ENCODE measurements at regions not wholly inside any gene's neighbourhood (a gene's known extent, or its start where the extent isn't known, plus 50 kb on each side); places are given as distances from the start of the nearest gene placed in this dataset.

DNA sequence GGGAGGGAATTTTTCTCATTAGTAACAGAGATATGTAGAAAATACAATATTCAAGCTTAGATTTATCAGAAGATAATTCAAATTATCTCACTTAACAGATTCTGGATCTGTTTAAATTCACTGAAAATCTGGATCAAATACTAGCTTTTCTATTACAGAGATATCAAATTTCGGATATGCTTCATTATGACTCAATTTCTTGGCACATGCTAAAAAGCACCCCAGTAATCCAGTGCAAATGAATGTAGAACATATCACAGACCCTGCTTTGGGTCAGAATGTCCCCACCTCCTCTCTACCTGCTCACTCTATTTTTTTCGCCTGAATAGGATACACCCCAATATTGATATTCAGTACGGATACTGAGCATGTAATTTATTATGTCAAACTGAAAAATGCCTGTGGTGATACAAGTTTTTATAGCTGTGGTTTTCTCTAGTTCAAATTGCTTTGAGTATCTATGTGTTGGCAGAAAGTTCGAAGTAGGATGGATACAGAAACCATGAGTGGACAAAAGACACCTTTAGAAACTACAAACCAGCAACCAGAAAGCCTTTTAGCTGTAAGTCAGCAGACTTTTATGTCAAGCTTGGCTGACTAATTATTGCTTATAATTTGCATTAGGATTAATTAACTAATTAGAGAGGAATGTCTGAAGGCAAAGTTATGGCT, 290.0 kb downstream of the TFAP2B start:
- TF ChIP-seq, protein P1, sequence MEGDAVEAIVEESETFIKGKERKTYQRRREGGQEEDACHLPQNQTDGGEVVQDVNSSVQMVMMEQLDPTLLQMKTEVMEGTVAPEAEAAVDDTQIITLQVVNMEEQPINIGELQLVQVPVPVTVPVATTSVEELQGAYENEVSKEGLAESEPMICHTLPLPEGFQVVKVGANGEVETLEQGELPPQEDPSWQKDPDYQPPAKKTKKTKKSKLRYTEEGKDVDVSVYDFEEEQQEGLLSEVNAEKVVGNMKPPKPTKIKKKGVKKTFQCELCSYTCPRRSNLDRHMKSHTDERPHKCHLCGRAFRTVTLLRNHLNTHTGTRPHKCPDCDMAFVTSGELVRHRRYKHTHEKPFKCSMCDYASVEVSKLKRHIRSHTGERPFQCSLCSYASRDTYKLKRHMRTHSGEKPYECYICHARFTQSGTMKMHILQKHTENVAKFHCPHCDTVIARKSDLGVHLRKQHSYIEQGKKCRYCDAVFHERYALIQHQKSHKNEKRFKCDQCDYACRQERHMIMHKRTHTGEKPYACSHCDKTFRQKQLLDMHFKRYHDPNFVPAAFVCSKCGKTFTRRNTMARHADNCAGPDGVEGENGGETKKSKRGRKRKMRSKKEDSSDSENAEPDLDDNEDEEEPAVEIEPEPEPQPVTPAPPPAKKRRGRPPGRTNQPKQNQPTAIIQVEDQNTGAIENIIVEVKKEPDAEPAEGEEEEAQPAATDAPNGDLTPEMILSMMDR (IDR thresholded peaks at IDR 0.05; ENCODE audit: insufficient read depth, low read depth, low read length): no peak
- no peak for TF ChIP-seq EZH2 (IDR thresholded peaks at IDR 0.05; ENCODE audit: insufficient read depth, low read length)
